ENCODE measurements at regions not wholly inside any gene's neighbourhood (a gene's known extent, or its start where the extent isn't known, plus 50 kb on each side); places are given as distances from the start of the nearest gene placed in this dataset.

DNA sequence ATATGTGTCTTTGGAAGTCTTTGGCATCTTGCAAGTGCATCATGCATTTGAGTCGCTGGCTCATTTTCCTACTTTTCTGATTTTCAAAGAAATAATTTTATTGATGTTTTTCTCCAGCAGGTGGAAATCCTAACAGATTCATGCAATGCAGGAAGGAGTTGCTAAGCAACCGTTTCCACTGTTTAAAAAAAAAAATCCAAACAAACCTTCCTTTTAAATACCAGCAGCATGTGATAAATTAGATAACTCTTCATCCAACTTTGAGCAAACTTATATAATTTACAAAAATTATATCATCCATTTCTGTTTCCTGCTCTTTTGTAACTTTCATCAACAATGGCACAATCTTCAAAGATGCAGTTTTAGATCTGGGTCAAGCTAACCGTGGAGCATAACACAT, 364.1 kb downstream of the MFSD1 start:
- in situ Hi-C loops (cut with HindIII; ENCODE audit: low sequenced_read_pairs) = no loop called here

DNA sequence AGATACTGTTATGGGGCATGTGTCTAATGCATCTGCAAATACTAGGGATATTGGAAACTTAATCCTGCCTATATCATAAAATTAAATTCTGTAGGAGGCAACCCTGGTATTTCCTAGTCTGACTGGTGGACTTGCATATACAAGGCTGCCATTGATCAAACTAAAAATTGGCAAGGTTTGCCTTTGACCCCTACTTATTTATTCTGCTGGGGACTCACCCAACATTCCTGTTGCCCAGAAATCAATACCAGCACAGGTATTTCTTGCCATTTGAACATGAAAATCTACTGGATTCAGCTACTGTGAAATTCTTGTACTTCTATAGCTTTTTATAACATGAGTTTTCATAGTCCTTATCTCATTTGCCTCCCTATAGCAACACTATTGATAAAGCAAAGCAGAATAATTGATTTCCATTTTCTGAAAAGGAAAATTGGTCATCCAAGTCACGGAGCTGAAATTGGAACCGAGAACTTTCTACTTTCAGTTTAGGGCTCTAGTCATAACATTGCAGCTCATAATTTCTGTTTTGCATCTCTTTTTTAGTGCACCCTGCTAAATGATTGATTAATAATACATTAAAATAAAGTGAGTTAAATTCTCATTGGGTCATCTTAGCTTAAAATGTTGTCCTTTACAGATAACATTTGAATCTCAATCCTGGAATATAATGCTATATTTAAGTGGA, 365.2 kb downstream of the MFSD1 start:
- in situ Hi-C loops (cut with HindIII; ENCODE audit: low sequenced_read_pairs) = no loop called here

- in situ Hi-C loops (cut with HindIII; ENCODE audit: low sequenced_read_pairs) = no loop called here
These were observed 366.9 kb downstream of the MFSD1 start for GRCh38 chr3:159168788-159169187.

DNA sequence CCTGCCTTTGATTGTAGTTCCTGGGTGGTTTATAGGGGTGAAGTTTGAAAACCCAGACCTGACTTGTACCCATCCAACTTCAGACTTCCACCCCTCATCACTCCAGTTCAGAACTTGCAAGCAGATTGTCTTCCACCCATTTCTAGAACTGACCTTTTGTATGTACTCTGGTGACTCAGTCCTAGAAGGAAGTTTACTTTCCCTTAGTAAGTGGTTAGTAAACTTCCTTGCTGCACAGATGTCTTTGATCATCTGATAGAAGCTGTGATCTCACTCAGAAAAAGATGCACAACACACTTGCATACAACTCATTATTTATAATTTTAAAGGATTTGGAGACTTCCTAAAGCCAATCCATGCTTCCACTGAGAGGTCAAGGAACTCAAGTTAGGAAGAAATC, 368.0 kb downstream of the MFSD1 start:
- in situ Hi-C loops (cut with HindIII; ENCODE audit: low sequenced_read_pairs) = loop anchor here (5.0 kb wide), 1 partner anchor 82 kb away; no protein-coding TSS in a partner anchor

DNA sequence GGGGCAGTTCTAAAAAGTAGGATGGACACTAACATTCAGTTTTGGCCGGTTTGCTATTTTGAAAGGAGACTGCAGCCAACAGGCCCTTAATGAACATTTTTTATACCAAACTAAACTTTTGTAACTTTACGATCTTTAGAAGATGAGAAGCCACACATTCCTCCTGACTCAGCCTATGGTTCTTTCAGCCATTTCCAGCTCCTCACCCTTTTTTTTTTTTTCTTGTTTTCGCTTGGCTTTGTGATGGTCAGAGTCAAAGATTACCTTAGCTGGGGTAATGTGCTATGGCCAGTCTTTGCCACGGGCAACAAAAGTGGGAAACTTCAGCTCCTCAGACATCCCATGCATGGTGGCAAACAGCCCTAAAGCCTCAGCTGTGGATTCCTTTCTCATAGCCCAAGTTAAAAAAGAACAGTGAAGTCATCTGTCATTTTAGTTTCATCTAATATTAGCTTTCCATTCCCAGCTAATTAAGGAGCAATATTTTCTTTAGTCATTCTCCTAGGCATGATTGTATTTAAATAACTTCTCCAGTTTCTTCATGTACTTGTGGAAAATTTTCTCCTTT, 368.7 kb downstream of the MFSD1 start:
- in situ Hi-C loops (cut with HindIII; ENCODE audit: low sequenced_read_pairs) = loop anchor here (5.0 kb wide), 1 partner anchor 82 kb away; no protein-coding TSS in a partner anchor

DNA sequence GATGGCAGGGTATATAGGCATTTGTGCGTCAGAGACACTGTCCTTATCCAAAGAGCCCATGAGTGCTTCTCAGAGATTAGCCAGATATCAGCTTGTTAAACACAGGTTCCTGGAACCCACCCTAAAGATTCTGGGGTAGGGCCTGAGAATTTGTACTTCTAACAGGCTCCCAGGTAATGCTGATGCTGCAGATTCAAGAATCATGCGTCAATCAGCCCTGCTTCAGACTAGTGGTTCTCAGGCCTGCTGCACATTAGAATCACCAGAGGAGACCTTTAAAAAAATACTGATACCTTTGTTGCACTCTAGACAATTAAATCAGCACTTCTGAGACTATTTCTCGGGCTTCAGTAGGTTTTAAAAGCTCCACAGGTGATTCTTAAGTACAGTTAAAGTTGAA, 369.5 kb downstream of the MFSD1 start:
- in situ Hi-C loops (cut with HindIII; ENCODE audit: low sequenced_read_pairs) = loop anchor here (5.0 kb wide), 1 partner anchor 81 kb away; no protein-coding TSS in a partner anchor

GRCh38 chr3:159172473-159172872, 370.6 kb downstream of the MFSD1 start:
- in situ Hi-C loops (cut with HindIII; ENCODE audit: low sequenced_read_pairs) = loop anchor here (5.0 kb wide), 1 partner anchor 80 kb away; no protein-coding TSS in a partner anchor

GRCh38 chr3:159174715-159175692, 373.1 kb downstream of the MFSD1 start:
- in situ Hi-C loops (cut with HindIII; ENCODE audit: low sequenced_read_pairs) = loop anchor here (5.0 kb wide), 1 partner anchor 77 kb away; no protein-coding TSS in a partner anchor

- in situ Hi-C loops (cut with HindIII; ENCODE audit: low sequenced_read_pairs) = no loop called here
These were observed 376.5 kb downstream of the MFSD1 start for GRCh38 chr3:159178209-159178897.

- in situ Hi-C loops (cut with HindIII; ENCODE audit: low sequenced_read_pairs) = no loop called here
These were observed 381.1 kb downstream of the MFSD1 start for GRCh38 chr3:159182961-159183360.

DNA sequence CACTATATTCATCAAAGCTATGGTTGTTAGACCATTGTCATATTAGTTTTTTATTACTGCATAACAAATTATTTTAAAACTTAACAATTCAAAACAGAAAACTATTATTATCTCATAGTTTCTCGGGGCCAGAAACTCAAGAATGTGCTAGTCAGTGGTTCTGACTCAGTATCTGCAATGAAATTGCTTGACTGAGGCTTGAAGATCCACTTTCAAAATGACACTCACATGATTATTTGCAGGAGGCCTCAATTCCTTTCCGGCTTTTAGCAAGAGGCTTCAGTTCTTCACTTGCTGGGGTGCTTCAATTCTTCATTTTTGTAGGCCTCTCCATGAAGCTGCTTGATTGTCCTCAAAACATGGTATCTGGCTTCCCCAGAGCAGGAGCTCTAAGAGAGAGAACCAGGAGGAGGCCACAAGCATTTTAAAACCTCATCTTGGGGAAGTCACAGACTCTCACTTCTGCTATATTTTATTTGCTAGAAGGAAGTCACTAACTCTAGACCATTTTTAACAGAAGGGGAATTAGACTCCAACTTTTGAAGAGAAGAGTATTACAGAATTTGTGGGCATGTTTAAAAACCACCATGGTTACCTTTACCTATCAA, 383.7 kb downstream of the MFSD1 start:
- in situ Hi-C loops (cut with HindIII; ENCODE audit: low sequenced_read_pairs) = no loop called here

DNA sequence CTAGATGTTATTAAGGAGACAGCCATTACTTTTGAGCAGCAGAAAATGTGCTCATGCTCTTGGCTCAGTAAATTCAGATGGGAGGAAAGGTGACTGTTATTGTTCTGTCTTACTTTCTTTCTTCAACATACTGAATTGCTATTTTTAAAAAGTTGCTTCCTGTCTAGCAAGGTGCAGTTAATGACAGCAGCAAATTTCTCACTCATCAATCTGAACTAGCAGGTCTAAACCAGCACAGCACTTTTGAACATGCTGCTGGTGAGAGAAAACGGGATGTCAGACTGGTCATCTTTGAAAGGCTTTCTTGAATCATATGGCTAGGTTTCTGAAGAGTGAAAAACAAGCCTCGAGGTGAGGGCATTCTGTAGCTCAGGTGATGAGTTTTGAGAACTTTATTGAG, 384.7 kb downstream of the MFSD1 start:
- in situ Hi-C loops (cut with HindIII; ENCODE audit: low sequenced_read_pairs) = no loop called here

DNA sequence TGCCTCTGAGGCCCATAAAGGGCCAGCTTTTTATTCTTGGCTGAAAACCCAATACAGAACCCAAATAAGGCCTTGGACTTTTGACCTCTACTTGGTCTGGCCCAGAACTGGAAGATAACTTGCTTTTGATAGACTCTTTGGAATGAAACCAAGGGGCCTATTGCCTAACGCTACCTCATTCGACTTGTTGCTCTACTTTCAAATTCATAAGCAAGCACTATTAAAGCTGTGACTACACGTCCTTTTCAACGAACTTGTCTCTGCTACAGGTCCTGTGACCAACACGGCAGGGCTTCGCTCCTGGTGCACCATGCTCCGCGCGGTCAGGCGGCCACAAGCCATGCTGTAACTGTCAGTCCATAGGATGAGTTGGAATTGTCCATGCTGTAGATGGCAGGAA, 385.4 kb downstream of the MFSD1 start:
- in situ Hi-C loops (cut with HindIII; ENCODE audit: low sequenced_read_pairs) = no loop called here

- in situ Hi-C loops (cut with HindIII; ENCODE audit: low sequenced_read_pairs) = no loop called here
These were observed 385.9 kb downstream of the MFSD1 start for GRCh38 chr3:159187706-159188105.

GRCh38 chr3:159189994-159190669, 388.3 kb downstream of the MFSD1 start:
- in situ Hi-C loops (cut with HindIII; ENCODE audit: low sequenced_read_pairs) = no loop called here

- in situ Hi-C loops (cut with HindIII; ENCODE audit: low sequenced_read_pairs) = no loop called here
These were observed 389.6 kb downstream of the MFSD1 start for GRCh38 chr3:159191447-159191846.

DNA sequence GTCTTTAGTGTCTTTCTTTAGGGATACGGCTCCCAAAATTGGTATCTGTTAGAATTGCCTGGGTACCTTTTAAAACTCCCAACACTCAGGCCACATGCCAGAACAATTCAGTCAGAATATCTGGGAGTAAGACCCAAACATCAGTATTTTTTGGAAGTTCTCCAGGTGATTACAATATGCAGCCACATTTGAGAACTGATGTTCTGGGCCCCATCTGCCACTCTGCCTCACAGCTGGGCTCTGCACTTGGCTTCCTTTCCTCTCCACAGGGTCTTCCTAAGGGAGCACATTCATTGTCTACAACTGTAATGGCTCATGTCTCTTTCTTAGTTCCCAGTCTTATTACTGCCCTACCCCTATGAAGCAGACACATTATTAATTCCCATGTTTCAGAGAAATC, 394.5 kb downstream of the MFSD1 start:
- in situ Hi-C loops (cut with HindIII; ENCODE audit: low sequenced_read_pairs) = no loop called here

GRCh38 chr3:159200176-159200575, 398.3 kb downstream of the MFSD1 start:
- in situ Hi-C loops (cut with HindIII; ENCODE audit: low sequenced_read_pairs) = no loop called here

GRCh38 chr3:159208050-159208449, 406.2 kb downstream of the MFSD1 start:
- in situ Hi-C loops (cut with HindIII; ENCODE audit: low sequenced_read_pairs) = no loop called here

DNA sequence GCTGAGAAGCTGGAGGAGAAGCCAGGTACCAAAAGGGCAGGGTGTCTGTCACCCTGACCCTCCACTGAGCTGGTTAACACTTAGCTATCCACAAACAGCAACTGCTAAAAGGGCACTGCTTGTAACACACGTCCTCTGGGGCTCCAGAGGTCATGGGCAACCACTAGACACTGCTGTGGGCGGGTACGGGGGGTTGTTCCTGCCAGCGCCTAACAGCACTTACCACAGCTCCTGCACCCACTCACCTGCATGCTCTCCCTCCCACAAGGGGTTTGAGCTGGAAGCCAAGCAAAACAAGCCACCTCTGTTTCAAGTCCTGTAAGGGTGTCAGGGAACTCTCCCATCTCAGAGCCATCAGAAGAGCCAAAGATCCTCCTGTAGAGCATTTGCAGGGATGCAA, 407.6 kb downstream of the MFSD1 start:
- in situ Hi-C loops (cut with HindIII; ENCODE audit: low sequenced_read_pairs) = no loop called here

Data from DLD1 (cell line).